ENCODE measurements at regions not wholly inside any gene's neighbourhood (a gene's known extent, or its start where the extent isn't known, plus 50 kb on each side); places are given as distances from the start of the nearest gene placed in this dataset.

DNA sequence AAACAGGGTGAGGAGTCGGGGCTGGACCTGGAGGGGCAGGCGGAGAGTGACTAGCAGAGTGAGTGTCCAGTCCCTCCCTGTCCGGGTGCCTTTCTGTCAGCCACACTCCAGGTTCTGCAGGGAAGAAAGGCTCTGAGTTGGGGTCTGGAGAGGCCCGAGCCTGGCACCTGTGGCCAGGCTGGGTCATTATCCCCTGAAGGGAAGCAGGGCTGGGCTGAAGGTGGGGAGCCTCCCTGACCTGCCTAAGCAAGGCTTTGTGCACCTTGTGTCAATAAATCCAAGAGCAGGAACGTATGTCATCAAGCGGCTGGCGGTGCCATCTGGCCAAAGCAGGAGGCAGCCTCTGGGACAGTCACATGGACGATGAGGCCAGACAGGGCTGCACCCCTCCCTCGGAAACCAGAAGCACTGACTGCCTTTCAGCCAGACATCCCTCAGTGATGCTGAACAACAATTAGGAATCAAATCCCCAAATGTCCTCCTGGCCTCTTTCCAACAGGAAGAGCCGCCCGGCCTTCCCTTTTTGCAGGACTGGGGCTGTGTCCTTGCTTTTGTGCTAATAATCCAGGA lies 73.9 kb upstream of the FGF3 start (continued):
- TF ChIP-seq MTA3 (IDR thresholded peaks at IDR 0.05; ENCODE audit: borderline replicate concordance, low read length): no peak
- TF ChIP-seq RCOR1 (conservative IDR thresholded peaks at IDR 0.05; ENCODE audit: low read depth, low read length): no peak
- no peak for TF ChIP-seq JUNB (IDR thresholded peaks at IDR 0.05)
- TF ChIP-seq PAX5 (IDR thresholded peaks at IDR 0.05; ENCODE audit: borderline replicate concordance, low read depth, low read length): no peak
- TF ChIP-seq NRF1 (conservative IDR thresholded peaks at IDR 0.05; ENCODE audit: low read depth, low read length): no peak
- TF ChIP-seq, protein P1, sequence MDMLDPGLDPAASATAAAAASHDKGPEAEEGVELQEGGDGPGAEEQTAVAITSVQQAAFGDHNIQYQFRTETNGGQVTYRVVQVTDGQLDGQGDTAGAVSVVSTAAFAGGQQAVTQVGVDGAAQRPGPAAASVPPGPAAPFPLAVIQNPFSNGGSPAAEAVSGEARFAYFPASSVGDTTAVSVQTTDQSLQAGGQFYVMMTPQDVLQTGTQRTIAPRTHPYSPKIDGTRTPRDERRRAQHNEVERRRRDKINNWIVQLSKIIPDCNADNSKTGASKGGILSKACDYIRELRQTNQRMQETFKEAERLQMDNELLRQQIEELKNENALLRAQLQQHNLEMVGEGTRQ (IDR thresholded peaks at IDR 0.05; ENCODE audit: borderline replicate concordance, low read depth, low read length): no peak
- no peak for TF ChIP-seq STAT1 (conservative IDR thresholded peaks at IDR 0.05)
- no peak for TF ChIP-seq SUZ12 (IDR thresholded peaks at IDR 0.05; ENCODE audit: unreplicated experiment)
- TF ChIP-seq TARDBP (IDR thresholded peaks at IDR 0.05; ENCODE audit: borderline replicate concordance): no peak
- TF ChIP-seq CBFB (IDR thresholded peaks at IDR 0.05; ENCODE audit: low read depth): no peak
- no peak for TF ChIP-seq TCF7 (IDR thresholded peaks at IDR 0.05; ENCODE audit: borderline replicate concordance)

DNA sequence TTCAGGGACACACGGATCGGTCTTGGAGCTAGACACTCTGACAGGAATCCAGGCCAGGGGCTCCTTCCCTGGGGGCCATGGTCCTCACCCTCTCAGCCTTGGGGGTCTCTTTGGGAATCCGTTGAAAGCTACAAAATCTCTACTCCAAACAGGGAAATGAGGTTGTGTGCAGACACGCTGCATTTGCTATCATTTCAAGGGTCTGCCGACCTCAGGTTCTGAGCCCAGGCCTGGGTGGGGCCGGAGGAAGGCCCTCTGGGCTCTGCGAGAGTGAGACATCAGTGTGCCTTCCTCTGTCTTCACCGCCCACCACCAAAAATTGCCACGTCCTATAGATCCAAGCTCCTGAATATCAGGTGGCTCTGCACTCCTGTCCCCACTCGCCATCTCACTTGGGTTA lies 74.4 kb upstream of the FGF3 start:
- ChIA-PET SMC1A (ENCODE audit: uncharacterized antibody, unreplicated experiment) (no interaction called here), RAD21 (ENCODE audit: unreplicated experiment) (no interaction called here), POLR2A (no interaction called here), CTCF (no interaction called here)
- Histone ChIP-seq H3K4me1 (ENCODE audit: control insufficient read depth, insufficient read depth, low read length) (no peaks in the 10 kb centered on the region), H3K27me3 (replicated peaks in 1 of 2; ENCODE audit: control insufficient read depth in 2 of 2, insufficient read depth in 2 of 2, low read length in 1 of 2) (no peaks in the 10 kb centered on the region; a peak in 2 of 4 replicates), H4K20me1 (ENCODE audit: control insufficient read depth, insufficient read depth) (no peaks in the 10 kb centered on the region), H2AFZ (ENCODE audit: control insufficient read depth, low read depth, low read length) (no peak overlapping the region), H3K9ac (ENCODE audit: control insufficient read depth, insufficient read depth, low read length) (no peak overlapping the region), H3K27ac (ENCODE audit: control insufficient read depth, insufficient read depth) (no peak overlapping the region), H3K36me3 (ENCODE audit: control insufficient read depth in 2 of 2, insufficient read depth in 2 of 2, low read length in 1 of 2) (no peaks in the 10 kb centered on the region), H3K9me3 (replicated peaks; ENCODE audit: control insufficient read depth, insufficient read depth, low read length) (no peaks in the 10 kb centered on the region), H3K4me3 (no peak overlapping the region), H3K4me2 (ENCODE audit: control insufficient read depth, insufficient read depth) (no peak overlapping the region), H3K79me2 (ENCODE audit: control insufficient read depth, insufficient read depth, low read length) (no peaks in the 10 kb centered on the region)
- 15% methylated on average over 10 of the region's 10 CpGs for WGBS (ENCODE audit: insufficient coverage, insufficient replicate concordance, low lambda C conversion rate, missing lambda C conversion rate)
- ATAC-seq: no peak
- FAIRE-seq: no peak
- TF ChIP-seq KAT2A (conservative IDR thresholded peaks at IDR 0.05; ENCODE audit: control insufficient read depth, low read depth, low read length) (no peak), PAX5 (IDR thresholded peaks at IDR 0.05; ENCODE audit: borderline replicate concordance, low read depth, low read length) (no peak), EZH2 (IDR thresholded peaks at IDR 0.05; ENCODE audit: borderline replicate concordance, control insufficient read depth, low read depth, low read length) (no peak), ZZZ3 (IDR thresholded peaks at IDR 0.05; ENCODE audit: control insufficient read depth, insufficient read length, low read depth) (no peak)
- TF ChIP-seq, protein P2, sequence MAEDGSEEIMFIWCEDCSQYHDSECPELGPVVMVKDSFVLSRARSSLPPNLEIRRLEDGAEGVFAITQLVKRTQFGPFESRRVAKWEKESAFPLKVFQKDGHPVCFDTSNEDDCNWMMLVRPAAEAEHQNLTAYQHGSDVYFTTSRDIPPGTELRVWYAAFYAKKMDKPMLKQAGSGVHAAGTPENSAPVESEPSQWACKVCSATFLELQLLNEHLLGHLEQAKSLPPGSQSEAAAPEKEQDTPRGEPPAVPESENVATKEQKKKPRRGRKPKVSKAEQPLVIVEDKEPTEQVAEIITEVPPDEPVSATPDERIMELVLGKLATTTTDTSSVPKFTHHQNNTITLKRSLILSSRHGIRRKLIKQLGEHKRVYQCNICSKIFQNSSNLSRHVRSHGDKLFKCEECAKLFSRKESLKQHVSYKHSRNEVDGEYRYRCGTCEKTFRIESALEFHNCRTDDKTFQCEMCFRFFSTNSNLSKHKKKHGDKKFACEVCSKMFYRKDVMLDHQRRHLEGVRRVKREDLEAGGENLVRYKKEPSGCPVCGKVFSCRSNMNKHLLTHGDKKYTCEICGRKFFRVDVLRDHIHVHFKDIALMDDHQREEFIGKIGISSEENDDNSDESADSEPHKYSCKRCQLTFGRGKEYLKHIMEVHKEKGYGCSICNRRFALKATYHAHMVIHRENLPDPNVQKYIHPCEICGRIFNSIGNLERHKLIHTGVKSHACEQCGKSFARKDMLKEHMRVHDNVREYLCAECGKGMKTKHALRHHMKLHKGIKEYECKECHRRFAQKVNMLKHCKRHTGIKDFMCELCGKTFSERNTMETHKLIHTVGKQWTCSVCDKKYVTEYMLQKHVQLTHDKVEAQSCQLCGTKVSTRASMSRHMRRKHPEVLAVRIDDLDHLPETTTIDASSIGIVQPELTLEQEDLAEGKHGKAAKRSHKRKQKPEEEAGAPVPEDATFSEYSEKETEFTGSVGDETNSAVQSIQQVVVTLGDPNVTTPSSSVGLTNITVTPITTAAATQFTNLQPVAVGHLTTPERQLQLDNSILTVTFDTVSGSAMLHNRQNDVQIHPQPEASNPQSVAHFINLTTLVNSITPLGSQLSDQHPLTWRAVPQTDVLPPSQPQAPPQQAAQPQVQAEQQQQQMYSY (CRISPR knock-in tag; IDR thresholded peaks at IDR 0.05): no peak
- in situ Hi-C loops (cut with MboI): no loop called here
- BruUV-seq (replicated peaks): no TSS peak
- intact Hi-C loops (cut with micrococcal nuclease; ENCODE audit: unreplicated experiment): no loop called here
- no peak for DNase-seq (ENCODE audit: low read depth, low spot score)

Measured in GM12878 (cell line).